Activated B cell treated with CpG ODN at 0.5 μM for 24 hours (primary cell): ENCODE measurements at regions not wholly inside any gene's neighbourhood (a gene's known extent, or its start where the extent isn't known, plus 50 kb on each side); places are given as distances from the start of the nearest gene placed in this dataset.

Experiments used
- ATAC-seq: fragments of 200-7000 bp; cut with Tn5 transposase; one replicate; pipeline ENCODE4 v1.10.0; 2021; ENCODE audit warnings: low read depth, mild to moderate bottlenecking, moderate library complexity
- CTCF ChIA-PET: fragments of 350-600 bp; sonication (Branson Sonifier 250); formaldehyde crosslinking; loops from one replicate; lab custom pipeline; 2021; ENCODE audit warnings: antibody characterized with exemption; lab: Charles Lee
- POLR2A ChIA-PET: fragments of 350-600 bp; sonication (Branson Sonifier 250); formaldehyde crosslinking; loops from one replicate; lab custom pipeline; 2021; ENCODE audit warnings: antibody characterized with exemption; lab: Charles Lee
- DNase-seq: peaks from one replicate; pipeline ENCODE4 v3.0.0; 2022
- H3K27ac Mint-ChIP-seq: one replicate; pipeline ENCODE4 v1.8.0; 2020; ENCODE audit warnings: mixed read lengths
- H3K27me3 Mint-ChIP-seq: one replicate; pipeline ENCODE4 v1.8.0; 2021; ENCODE audit warnings: mixed read lengths
- H3K36me3 Mint-ChIP-seq: one replicate; pipeline ENCODE4 v1.8.0; 2021; ENCODE audit warnings: low read depth, mixed read lengths
- H3K4me1 Mint-ChIP-seq: one replicate; pipeline ENCODE4 v1.8.0; 2021; ENCODE audit warnings: mixed read lengths
- H3K4me3 Mint-ChIP-seq: one replicate; pipeline ENCODE4 v1.8.0; 2020; ENCODE audit warnings: mild to moderate bottlenecking, mixed read lengths
- H3K9me3 Mint-ChIP-seq: one replicate; pipeline ENCODE4 v1.8.0; 2020; ENCODE audit warnings: mixed read lengths
- intact Hi-C: fragments of 100-400 bp; cut with micrococcal nuclease; formaldehyde crosslinking; loops from one replicate; pipeline ENCODE4 v1.15.1; 2024
- TF ChIP-seq, protein P1 (sequence below): fragments of 200-600 bp; IDR thresholded peaks from one replicate; pipeline ENCODE4 v1.8.0; 2022; ENCODE audit warnings: antibody characterized with exemption, mild to moderate bottlenecking

DNA sequence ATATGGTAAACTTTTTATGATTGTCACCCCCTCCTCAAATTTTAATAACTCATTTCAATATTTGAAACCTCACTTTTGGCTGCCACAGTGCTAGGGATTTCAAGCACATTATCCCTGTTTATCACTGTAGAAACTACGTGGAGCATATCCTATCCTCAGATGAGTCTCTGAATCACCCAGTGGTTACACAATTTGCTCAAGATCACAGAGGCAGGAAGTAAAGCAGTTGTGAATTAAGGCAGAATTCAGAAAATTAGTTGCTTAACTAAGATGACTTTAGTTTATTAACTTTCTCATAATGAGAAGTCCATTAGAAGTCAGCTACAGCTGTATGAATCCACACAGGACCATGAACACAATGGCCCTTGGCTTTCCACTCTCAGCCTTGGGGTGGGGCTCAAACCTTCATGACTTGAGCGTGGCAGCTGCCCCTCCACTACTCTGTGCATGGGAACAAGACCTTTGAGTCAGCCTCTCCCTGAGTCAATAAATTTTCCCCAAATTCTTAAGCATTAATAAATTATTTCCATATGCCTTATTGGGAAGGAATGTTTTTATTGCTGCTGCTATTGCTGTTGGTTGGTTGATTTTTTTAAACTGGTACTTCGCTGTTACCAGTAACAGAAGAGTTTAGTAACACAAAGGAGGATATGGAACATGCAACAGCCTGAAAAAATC lies 369.0 kb downstream of the CBLN2 start:
- intact Hi-C loops: no loop called here
- no peaks in the 10 kb centered on the region for H3K36me3 Mint-ChIP-seq
- ATAC-seq: no peak
- DNase-seq: no peak
- TF ChIP-seq, protein P1, sequence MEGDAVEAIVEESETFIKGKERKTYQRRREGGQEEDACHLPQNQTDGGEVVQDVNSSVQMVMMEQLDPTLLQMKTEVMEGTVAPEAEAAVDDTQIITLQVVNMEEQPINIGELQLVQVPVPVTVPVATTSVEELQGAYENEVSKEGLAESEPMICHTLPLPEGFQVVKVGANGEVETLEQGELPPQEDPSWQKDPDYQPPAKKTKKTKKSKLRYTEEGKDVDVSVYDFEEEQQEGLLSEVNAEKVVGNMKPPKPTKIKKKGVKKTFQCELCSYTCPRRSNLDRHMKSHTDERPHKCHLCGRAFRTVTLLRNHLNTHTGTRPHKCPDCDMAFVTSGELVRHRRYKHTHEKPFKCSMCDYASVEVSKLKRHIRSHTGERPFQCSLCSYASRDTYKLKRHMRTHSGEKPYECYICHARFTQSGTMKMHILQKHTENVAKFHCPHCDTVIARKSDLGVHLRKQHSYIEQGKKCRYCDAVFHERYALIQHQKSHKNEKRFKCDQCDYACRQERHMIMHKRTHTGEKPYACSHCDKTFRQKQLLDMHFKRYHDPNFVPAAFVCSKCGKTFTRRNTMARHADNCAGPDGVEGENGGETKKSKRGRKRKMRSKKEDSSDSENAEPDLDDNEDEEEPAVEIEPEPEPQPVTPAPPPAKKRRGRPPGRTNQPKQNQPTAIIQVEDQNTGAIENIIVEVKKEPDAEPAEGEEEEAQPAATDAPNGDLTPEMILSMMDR: no peak
- peaks cover 5% of the 10 kb centered on the region for H3K9me3 Mint-ChIP-seq
- H3K27me3 Mint-ChIP-seq: no peaks in the 10 kb centered on the region
- H3K27ac Mint-ChIP-seq: no peak overlapping the region
- ChIA-PET CTCF (no interaction called here), POLR2A (no interaction called here)
- no peak overlapping the region for H3K4me3 Mint-ChIP-seq
- H3K4me1 Mint-ChIP-seq: peaks cover 2% of the 10 kb centered on the region

- H3K4me1 Mint-ChIP-seq: peaks cover 2% of the 10 kb centered on the region
- ATAC-seq (no peak), DNase-seq (no peak)
- ChIA-PET CTCF (no interaction called here), POLR2A (no interaction called here)
- TF ChIP-seq, protein P1: no peak
- peaks cover 8% of the 10 kb centered on the region for H3K9me3 Mint-ChIP-seq
- no peaks in the 10 kb centered on the region for H3K27me3 Mint-ChIP-seq
- H3K36me3 Mint-ChIP-seq: no peaks in the 10 kb centered on the region
- H3K27ac Mint-ChIP-seq: no peak overlapping the region
- no peak overlapping the region for H3K4me3 Mint-ChIP-seq
- intact Hi-C loops: no loop called here
Measured at GRCh38 chr18:72171596-72171995, 372.5 kb downstream of the CBLN2 start.

- ATAC-seq (no peak), DNase-seq (no peak)
- Mint-ChIP-seq H3K9me3 (no peaks in the 10 kb centered on the region), H3K27ac (no peak overlapping the region), H3K4me1 (peaks cover 7% of the 10 kb centered on the region), H3K27me3 (no peaks in the 10 kb centered on the region), H3K36me3 (no peaks in the 10 kb centered on the region), H3K4me3 (no peak overlapping the region)
- intact Hi-C loops: no loop called here
- ChIA-PET CTCF (no interaction called here), POLR2A (interaction anchor here (1.1 kb wide), 1 partner anchor 19 kb away, joined by 4 read pairs; no protein-coding TSS in a partner anchor)
- TF ChIP-seq, protein P1: no peak
Measured at GRCh38 chr18:72161691-72162090, 382.5 kb downstream of the CBLN2 start.

GRCh38 chr18:72160510-72161445 lies 383.4 kb downstream of the CBLN2 start:
- ChIA-PET POLR2A (no interaction called here), CTCF (no interaction called here)
- peak; percentile 56 for ATAC-seq

More at GRCh38 chr18:72160510-72161445, 383.4 kb downstream of the CBLN2 start:
- Mint-ChIP-seq H3K4me3 (peak overlapping the region; percentile 37), H3K27ac (peak overlapping the region; percentile 39), H3K4me1 (peaks cover 7% of the 10 kb centered on the region), H3K9me3 (peaks cover 2% of the 10 kb centered on the region), H3K27me3 (no peaks in the 10 kb centered on the region), H3K36me3 (no peaks in the 10 kb centered on the region)
- TF ChIP-seq, protein P1: no peak
- intact Hi-C loops: no loop called here
- no peak for DNase-seq
